Heart left ventricle (tissue), 16 donors: ENCODE measurements at regions not wholly inside any gene's neighbourhood (a gene's known extent, or its start where the extent isn't known, plus 50 kb on each side); places are given as distances from the start of the nearest gene placed in this dataset.

Source experiments
- ATAC-seq, 4 donors: fragments of 200-7000 bp; cut with Tn5 transposase; one replicate each; pipeline ENCODE4 v1.9.1; 2020 to 2022; ENCODE audit warnings: moderate library complexity in 4 of 4, mild to moderate bottlenecking in 3 of 4, moderate number of reproducible peaks in 1 of 4
- DNase-seq, 5 donors: peaks; one replicate each; pipeline ENCODE4 v3.0.0-alpha.2; 2020
- H3K27ac ChIP-seq, 12 donors: fragments of 200-600 bp; sonication (generic) in 4 of 12; one replicate each; pipeline versions ENCODE4 v1.5.0 to v1.8.0; 2016 to 2022; ENCODE audit warnings: mild to moderate bottlenecking in 2 of 12
- H3K27me3 ChIP-seq, 9 donors: fragments of 200-600 bp; sonication (generic) in 2 of 9; one replicate each; pipeline versions ENCODE4 v1.5.1 to v1.8.0; 2016 to 2022; ENCODE audit warnings: mild to moderate bottlenecking in 3 of 9
- H3K36me3 ChIP-seq, 9 donors: fragments of 200-600 bp; sonication (generic) in 2 of 9; one replicate each; pipeline versions ENCODE4 v1.5.0 to v1.8.0; 2018 to 2022; ENCODE audit warnings: mild to moderate bottlenecking in 2 of 9
- H3K4me1 ChIP-seq, 12 donors: fragments of 200-600 bp; sonication (generic) in 4 of 12; one replicate each; pipeline versions ENCODE4 v1.5.0 to v1.8.0; 2016 to 2022; ENCODE audit warnings: mild to moderate bottlenecking in 3 of 12
- H3K4me3 ChIP-seq, 12 donors: fragments of 200-600 bp; sonication (generic) in 4 of 12; one replicate each; pipeline versions ENCODE4 v1.5.0 to v1.8.0; 2017 to 2022; ENCODE audit warnings: mild to moderate bottlenecking in 9 of 12, moderate library complexity in 4 of 12
- H3K9me3 ChIP-seq, 12 donors: fragments of 200-600 bp; sonication (generic) in 4 of 12; one replicate each; pipeline versions ENCODE4 v1.5.0 to v1.8.0; 2016 to 2022; ENCODE audit warnings: mild to moderate bottlenecking in 1 of 12
- POLR2A ChIP-seq, 2 donors: fragments of 450-650 bp; IDR thresholded peaks; one replicate each; pipeline ENCODE4 v1.6.1; 2017; ENCODE audit warnings: antibody characterized with exemption in 2 of 2, mild to moderate bottlenecking in 2 of 2, moderate library complexity in 2 of 2
- WGBS, 4 donors: extraction: QIAGEN DNeasy Blood & Tissue Kit in 2 of 4; methylation state at CpG; one replicate each; pipeline versions ENCODE4 v1.1.5 to v1.1.7; 2013 to 2018; 5-methylcytosine and 5-hydroxymethylcytosine counted together
- intact Hi-C, 10 donors: fragments of 100-400 bp; cut with DNase I; formaldehyde crosslinking; loops; one replicate each; pipeline versions ENCODE4 v1.11.1 to v1.14.2; 2022
- TF ChIP-seq, protein P1 (sequence below), 12 donors: fragments of 200-600 bp; sonication (generic) in 4 of 12; IDR thresholded peaks; one replicate each; pipeline versions ENCODE4 v1.5.0 to v1.8.0; 2018 to 2022; ENCODE audit warnings: antibody characterized with exemption in 12 of 12, mild to moderate bottlenecking in 5 of 12
- donor health status: ischemic (EF 13 %, LVEDD 7.1; RV severe dilation, severe dysfunction).
- donor health status: healthy with polysubstance abuse.
- donor health status: DM: no; HTN: yes; CAD: no.
- donor health status: DM: no; HTN: no; CAD: no.
- donor health status: ischemic (EF 25% LVEDD 6.9; RV normal size, moderate dysfunction).
- donor health status: ischemic (EF 25% LVEDD 5.7; RV mildly dilated, moderate dysfunction).
- donor health status: healthy.
- donor health status: DM: yes; HTN: yes; CAD: no.
- donor health status: ischemic (EF 35%, LVEDD 5.7; RV mildly dilated, moderate dysfunction).
- donor health status: nonischemic (EF 11% LVEDD 7.7; RV severe dilation, severe dysfunction).
- donor health status: DM: yes; HTN: yes; CAD: no.
- donor health status: PGD.
- donor health status: ischemic (EF 29% LVEDD 5.4; RV normal size, mild dysfunction).
- donor health status: nonischemic (EF 23%, LVEDD 6.1; RV moderate dilation, normal function).

GRCh38 chr1:93013145-93014065, 52.1 kb upstream of the DIPK1A start:
- Histone ChIP-seq H3K9me3 (no peaks in the 10 kb centered on the region), H3K36me3 (no peaks in the 10 kb centered on the region), H3K27ac (no peak overlapping the region), H3K27me3 (peaks cover 0 to 4% (median 0%) of the 10 kb centered on the region in 9 donors), H3K4me3 (no peak overlapping the region), H3K4me1 (peaks cover 0 to 14% (median 0%) of the 10 kb centered on the region in 12 donors)
- intact Hi-C loops: no loop called here
- ATAC-seq (no peak), DNase-seq (no peak)
- no peak for TF ChIP-seq POLR2A (IDR thresholded peaks at IDR 0.05)
- TF ChIP-seq, protein P1, sequence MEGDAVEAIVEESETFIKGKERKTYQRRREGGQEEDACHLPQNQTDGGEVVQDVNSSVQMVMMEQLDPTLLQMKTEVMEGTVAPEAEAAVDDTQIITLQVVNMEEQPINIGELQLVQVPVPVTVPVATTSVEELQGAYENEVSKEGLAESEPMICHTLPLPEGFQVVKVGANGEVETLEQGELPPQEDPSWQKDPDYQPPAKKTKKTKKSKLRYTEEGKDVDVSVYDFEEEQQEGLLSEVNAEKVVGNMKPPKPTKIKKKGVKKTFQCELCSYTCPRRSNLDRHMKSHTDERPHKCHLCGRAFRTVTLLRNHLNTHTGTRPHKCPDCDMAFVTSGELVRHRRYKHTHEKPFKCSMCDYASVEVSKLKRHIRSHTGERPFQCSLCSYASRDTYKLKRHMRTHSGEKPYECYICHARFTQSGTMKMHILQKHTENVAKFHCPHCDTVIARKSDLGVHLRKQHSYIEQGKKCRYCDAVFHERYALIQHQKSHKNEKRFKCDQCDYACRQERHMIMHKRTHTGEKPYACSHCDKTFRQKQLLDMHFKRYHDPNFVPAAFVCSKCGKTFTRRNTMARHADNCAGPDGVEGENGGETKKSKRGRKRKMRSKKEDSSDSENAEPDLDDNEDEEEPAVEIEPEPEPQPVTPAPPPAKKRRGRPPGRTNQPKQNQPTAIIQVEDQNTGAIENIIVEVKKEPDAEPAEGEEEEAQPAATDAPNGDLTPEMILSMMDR (IDR thresholded peaks at IDR 0.05): no peak
- WGBS, 4 donors: 73 to 83% (median 77%) methylated on average over 4 of the region's 4 CpGs

DNA sequence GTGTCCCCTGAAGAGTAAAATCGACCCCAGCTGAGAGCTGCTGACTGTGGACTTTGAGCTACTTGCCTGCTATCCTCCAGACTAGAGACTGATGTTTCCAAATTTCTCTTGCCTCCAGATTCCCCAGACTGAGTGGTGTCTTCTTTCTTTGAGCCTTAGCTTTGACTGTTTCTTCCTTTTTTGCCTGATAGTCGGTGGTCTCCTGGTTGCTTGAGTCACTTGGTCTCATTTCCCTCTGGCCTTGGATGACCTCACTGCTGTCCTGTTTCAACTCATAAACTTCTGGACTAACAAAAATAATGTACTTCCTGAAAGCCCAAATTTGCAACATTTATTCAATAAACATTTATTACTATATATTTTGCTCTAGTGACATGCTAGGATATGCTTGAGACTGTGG, 52.9 kb upstream of the DIPK1A start:
- no peak overlapping the region for H3K4me3 ChIP-seq
- DNase-seq (no peak), ATAC-seq (no peak)
- TF ChIP-seq POLR2A (IDR thresholded peaks at IDR 0.05): no peak
- TF ChIP-seq, protein P1 (IDR thresholded peaks at IDR 0.05): no peak
- H3K27ac ChIP-seq: peak overlapping the region in 1 of 12 donors; percentile 0
- H3K27me3 ChIP-seq: peaks cover 0 to 4% (median 0%) of the 10 kb centered on the region in 9 donors
- WGBS, 4 donors: 59 to 61% (median 60%) methylated on average over 2 of the region's 2 CpGs
- no peaks in the 10 kb centered on the region for H3K36me3 ChIP-seq
- peaks cover 0 to 14% (median 0%) of the 10 kb centered on the region in 12 donors for H3K4me1 ChIP-seq
- intact Hi-C loops: no loop called here
- no peaks in the 10 kb centered on the region for H3K9me3 ChIP-seq

- Histone ChIP-seq H3K36me3 (no peaks in the 10 kb centered on the region), H3K27me3 (peaks cover 0 to 4% (median 0%) of the 10 kb centered on the region in 9 donors), H3K9me3 (no peaks in the 10 kb centered on the region), H3K27ac (peak overlapping the region in 1 of 12 donors; percentile 7), H3K4me3 (no peak overlapping the region), H3K4me1 (peaks cover 0 to 14% (median 0%) of the 10 kb centered on the region in 12 donors)
- TF ChIP-seq POLR2A (IDR thresholded peaks at IDR 0.05): no peak
- TF ChIP-seq, protein P1 (IDR thresholded peaks at IDR 0.05): no peak
- no peak for ATAC-seq
- intact Hi-C loops: no loop called here
- 45 to 60% (median 49%) methylated on average over 2 of the region's 2 CpGs for WGBS, 4 donors
- no peak for DNase-seq
Measured at GRCh38 chr1:93015590-93015989, 54.3 kb upstream of the DIPK1A start.

DNA sequence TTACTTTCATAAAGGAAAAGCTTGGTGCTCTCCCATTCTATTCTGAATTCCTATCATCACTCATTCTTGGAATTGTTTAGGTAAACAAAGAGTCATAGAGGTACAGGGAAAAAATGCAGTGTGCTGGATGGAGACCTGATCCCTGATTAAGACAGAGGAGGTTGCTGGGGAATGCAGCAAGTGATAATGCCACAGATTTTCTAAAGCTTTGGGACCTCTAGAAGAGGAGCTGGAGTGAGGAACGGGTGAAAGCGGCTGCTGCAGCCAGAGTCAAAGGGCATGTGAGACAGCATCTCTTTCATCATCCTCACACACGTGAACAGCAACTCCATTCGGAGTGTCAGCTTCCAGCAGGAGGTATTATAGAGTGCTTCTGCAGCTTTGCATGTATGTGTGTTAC, 54.9 kb upstream of the DIPK1A start:
- Histone ChIP-seq H3K4me3 (no peak overlapping the region), H3K27me3 (peaks cover 0 to 4% (median 0%) of the 10 kb centered on the region in 9 donors), H3K4me1 (peaks cover 0 to 14% (median 0%) of the 10 kb centered on the region in 12 donors), H3K27ac (peak overlapping the region in 1 of 12 donors; percentile 7), H3K9me3 (no peaks in the 10 kb centered on the region), H3K36me3 (no peaks in the 10 kb centered on the region)
- TF ChIP-seq, protein P1 (IDR thresholded peaks at IDR 0.05): no peak
- no peak for TF ChIP-seq POLR2A (IDR thresholded peaks at IDR 0.05)
- no peak for DNase-seq
- 57 to 61% (median 58%) methylated on average over 4 of the region's 4 CpGs for WGBS, 4 donors
- intact Hi-C loops: no loop called here
- ATAC-seq: peak in 1 of 4 donors; percentile 27
